ENCODE measurements at regions not wholly inside any gene's neighbourhood (a gene's known extent, or its start where the extent isn't known, plus 50 kb on each side); places are given as distances from the start of the nearest gene placed in this dataset.

- TF ChIP-seq CTCF (IDR thresholded peaks at IDR 0.05; ENCODE audit: insufficient read depth, low read length, poor library complexity, severe bottlenecking) = no peak
- no peak for TF ChIP-seq EZH2phosphoT487 (conservative IDR thresholded peaks at IDR 0.05; ENCODE audit: low read length)
Observed at GRCh38 chr2:116820986-116821385, 993.5 kb upstream of the DDX18 start.
